Sigmoid colon (tissue), 4 donors: ENCODE measurements at regions not wholly inside any gene's neighbourhood (a gene's known extent, or its start where the extent isn't known, plus 50 kb on each side); places are given as distances from the start of the nearest gene placed in this dataset.

Source experiments
- CTCF ChIP-seq, 4 experiments: fragments of 450-650 bp in 3 of 4; fragments of 200-600 bp in 1 of 4; IDR thresholded peaks; one replicate each; pipeline ENCODE4 v1.5.1; 2016 to 2019; ENCODE audit warnings: antibody characterized with exemption in 4 of 4, mild to moderate bottlenecking in 3 of 4, moderate library complexity in 2 of 4
- POLR2A ChIP-seq, 2 donors: fragments of 450-650 bp; IDR thresholded peaks; one replicate each; pipeline ENCODE4 v1.6.1; 2016; ENCODE audit warnings: antibody characterized with exemption in 2 of 2, mild to moderate bottlenecking in 2 of 2, moderate library complexity in 2 of 2
- POLR2AphosphoS5 ChIP-seq, 4 donors: sonication (generic); formaldehyde crosslinking; IDR thresholded peaks; one replicate each; pipeline ENCODE4 v1.6.1; 2017; ENCODE audit warnings: antibody characterized with exemption in 4 of 4

- TF ChIP-seq CTCF (IDR thresholded peaks at IDR 0.05) (no peak), POLR2AphosphoS5 (IDR thresholded peaks at IDR 0.05) (no peak), POLR2A (IDR thresholded peaks at IDR 0.05) (no peak)
Observed at GRCh38 chr5:117207088-117207668, 632.6 kb upstream of the SEMA6A start.
